ENCODE measurements at regions not wholly inside any gene's neighbourhood (a gene's known extent, or its start where the extent isn't known, plus 50 kb on each side); places are given as distances from the start of the nearest gene placed in this dataset.
"Not testable (repeated sequence)": the region's sequence is repeated elsewhere in the genome, so short reads cannot be mapped to it uniquely, and the experiment has no call there.

- TF ChIP-seq HOXB13 (CRISPR knock-in tag; IDR thresholded peaks at IDR 0.05; ENCODE audit: low read depth); RCOR1 (IDR thresholded peaks at IDR 0.05; ENCODE audit: low read depth, low read length); CTCF (IDR thresholded peaks at IDR 0.05); NR3C1 (IDR thresholded peaks at IDR 0.05); EHF (CRISPR knock-in tag; IDR thresholded peaks at IDR 0.05): not testable (repeated sequence)
Observed at GRCh38 chr16:18080658-18081363, 255.7 kb downstream of the NPIPA8 start.
